Esophagus muscularis mucosa (tissue), 3 donors: ENCODE measurements at regions not wholly inside any gene's neighbourhood (a gene's known extent, or its start where the extent isn't known, plus 50 kb on each side); places are given as distances from the start of the nearest gene placed in this dataset.

Experiments used
- CTCF ChIP-seq, 3 experiments: fragments of 200-600 bp in 2 of 3; fragments of 450-650 bp in 1 of 3; sonication (generic) in 2 of 3; IDR thresholded peaks; one replicate each; pipeline ENCODE4 v1.5.1; 2017 to 2019; ENCODE audit warnings: antibody characterized with exemption in 3 of 3, mild to moderate bottlenecking in 2 of 3, moderate library complexity in 1 of 3
- POLR2A ChIP-seq: fragments of 450-650 bp; IDR thresholded peaks from one replicate; pipeline ENCODE4 v1.6.1; 2017; ENCODE audit warnings: antibody characterized with exemption, moderate library complexity, mild to moderate bottlenecking, low read depth
- POLR2AphosphoS5 ChIP-seq, 2 donors: sonication (generic); formaldehyde crosslinking; IDR thresholded peaks; one replicate each; pipeline ENCODE4 v1.6.1; 2017; ENCODE audit warnings: antibody characterized with exemption in 2 of 2

- TF ChIP-seq CTCF (IDR thresholded peaks at IDR 0.05) (no peak), POLR2A (no peak), POLR2AphosphoS5 (IDR thresholded peaks at IDR 0.05) (no peak)
Observed at GRCh38 chr14:39860596-39861228, 428.5 kb upstream of the FBXO33 start.
